ENCODE measurements at regions not wholly inside any gene's neighbourhood (a gene's known extent, or its start where the extent isn't known, plus 50 kb on each side); places are given as distances from the start of the nearest gene placed in this dataset.
A peak's percentile ranks its signal among the peaks of the same experiment; 100 is the strongest.

DNA sequence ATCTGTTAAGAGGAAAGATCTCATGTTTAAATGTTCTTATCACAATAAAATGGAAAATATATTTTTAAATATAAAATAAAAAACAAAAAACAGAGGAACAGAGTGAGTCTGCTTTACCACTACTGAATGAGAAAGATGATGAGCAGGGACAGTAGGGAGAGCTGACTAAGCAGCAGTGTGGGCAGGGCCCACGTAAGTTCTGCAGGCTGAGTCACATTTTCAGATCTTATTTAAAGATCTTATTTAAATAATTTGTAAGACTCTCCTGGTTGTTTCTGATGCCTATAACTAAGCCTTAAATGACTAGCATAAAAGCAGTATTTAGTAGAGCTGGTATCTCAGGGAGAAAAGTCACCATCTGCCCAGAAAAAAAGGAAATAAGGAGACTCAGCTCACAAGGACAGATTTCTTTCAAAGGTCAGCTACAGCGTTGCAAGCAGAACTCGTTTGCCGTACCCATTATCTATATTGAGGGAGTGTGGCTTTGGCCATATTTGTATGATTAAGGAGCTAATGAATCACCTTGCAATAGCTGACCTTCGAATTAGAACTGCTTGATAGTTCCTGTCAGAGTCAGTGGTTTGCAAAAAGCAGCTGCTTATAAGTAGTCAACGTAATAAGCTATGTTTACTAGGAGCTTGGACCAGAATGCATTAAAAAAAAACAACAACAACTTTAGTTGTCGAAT, 322.1 kb upstream of the CHAC2 start:
- DNase-seq = no peak

DNA sequence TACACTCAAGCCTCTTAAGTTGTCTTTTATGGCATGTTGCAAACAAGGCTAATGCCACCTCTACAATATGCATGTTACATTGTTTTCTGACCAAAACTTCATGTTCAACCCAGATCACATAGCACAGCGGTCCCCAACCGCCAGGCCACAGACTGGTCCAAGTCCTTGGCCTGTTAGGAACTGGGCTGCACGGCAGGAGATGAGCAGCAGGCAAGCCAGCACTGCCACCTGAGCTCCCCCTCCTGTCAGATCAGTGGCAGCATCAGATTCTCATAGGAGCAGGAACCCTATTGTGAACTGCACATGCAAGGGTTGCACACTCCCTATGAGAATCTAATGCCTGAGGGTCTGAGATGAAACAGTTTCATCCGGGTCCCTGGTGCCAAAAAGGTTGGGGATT, 324.8 kb upstream of the CHAC2 start:
- peak in 1 of 3 experiments; percentile 24 for DNase-seq

DNA sequence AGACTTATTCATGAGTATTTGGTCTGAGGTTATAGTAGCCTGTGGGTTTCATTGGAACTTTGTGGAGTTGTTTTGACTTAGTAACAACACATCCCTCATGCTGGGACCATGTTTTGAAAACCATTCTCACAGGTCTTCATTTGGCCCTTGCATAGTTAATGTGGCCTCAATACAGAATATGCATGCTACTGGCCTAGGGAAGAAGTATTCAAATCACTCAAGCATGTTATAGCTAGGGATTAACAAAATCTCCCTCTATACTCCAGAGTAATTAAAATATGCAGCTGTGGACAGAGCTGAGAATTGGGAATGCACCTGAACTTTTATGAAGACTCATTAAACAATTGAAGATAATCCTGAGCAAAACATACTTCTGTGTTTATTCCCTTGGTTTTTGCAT, 325.5 kb upstream of the CHAC2 start:
- DNase-seq = no peak

DNA sequence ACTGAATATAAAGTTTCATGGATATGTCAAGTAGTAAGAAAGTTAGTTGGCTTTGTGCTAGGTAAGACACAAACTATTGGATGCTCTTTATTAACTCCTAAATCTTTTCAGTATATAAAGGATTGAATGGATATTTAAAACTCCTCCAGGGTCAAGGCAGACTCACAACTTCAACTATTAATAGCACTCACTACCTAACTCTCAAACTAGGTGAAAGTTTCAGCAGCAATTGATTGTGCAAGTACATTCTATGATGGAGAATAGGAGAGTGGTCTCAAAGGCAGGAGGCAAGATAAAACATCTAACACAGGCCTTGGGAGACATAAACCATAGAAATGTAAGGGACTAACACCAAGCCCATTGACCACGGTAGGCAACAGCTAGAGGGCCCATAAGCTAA, 328.9 kb upstream of the CHAC2 start:
- no peak for DNase-seq

DNA sequence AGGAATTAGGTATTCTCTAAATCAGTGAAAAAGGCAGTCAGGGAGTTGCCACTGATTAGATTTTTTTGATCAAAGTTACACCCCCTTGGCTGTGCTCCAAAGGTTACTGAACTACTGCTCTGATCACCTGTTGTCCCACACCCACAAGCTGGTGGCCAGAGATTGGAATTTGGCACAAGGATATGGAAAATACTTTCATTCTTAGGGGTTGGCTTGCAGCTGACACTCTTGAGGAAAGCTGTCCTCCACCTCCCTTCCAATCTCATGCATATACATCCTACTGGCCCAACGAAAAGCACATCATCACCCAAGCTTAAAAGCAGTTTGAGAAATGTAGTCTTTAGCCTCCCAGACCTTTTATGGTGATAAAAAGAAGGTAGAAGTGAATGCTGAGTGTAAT, 329.5 kb upstream of the CHAC2 start:
- DNase-seq = no peak

DNA sequence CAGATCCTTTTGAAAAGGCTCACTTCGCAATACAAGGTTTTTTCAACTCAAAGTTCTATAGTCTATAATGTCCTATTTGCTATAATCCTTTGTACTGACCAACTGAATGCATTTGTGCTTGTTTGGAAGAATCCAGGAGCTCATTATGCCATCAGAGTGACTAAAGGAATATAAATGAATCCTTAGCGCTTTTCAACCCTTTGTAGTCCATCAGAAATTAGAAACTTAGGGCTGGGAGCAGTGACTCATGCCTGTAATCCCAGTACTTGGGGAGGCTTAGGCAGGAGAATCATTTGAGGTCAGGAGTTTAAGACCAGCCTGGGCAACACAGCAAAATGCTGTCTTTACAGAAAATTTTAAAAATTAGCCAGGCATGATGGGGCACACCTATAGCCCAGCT, 330.2 kb upstream of the CHAC2 start:
- DNase-seq = no peak

DNA sequence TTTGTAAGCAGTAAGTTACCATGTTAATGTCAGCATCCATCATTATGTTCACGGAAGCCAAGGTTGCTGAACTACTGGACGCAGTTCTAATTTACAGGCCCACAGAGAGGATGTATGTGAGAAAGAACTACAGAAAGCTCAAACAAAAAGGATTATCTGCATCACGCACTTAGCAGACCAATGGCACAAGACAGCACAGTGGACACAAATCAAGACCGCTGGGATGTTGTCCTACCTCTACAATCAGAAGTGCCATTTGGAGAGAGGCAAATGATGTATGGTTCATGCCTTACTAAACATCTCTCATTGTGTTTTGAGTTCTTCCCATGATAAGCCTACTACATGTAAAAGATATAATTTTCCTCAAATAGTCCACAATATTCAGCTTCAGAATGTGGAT, 330.7 kb upstream of the CHAC2 start:
- no peak for DNase-seq

DNA sequence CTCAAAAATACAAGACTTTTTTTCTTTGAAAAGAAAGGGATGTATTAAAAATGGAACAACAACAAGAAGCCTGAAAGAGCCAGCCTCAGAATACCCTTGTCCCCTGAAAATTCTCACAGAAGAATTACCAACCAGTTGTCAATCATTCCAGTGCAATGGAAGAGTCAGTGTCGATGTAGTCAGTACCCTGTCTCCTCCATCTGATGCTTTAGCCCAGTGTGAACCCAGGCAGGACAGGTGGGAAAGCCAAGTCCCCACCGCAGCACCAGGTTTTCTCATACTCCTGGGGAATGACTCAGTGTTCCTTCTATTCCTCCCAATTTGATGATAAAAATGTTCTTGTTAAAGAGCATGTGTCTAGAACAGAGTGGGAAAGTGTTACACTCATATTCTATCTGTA, 332.0 kb upstream of the CHAC2 start:
- no peak for DNase-seq

DNA sequence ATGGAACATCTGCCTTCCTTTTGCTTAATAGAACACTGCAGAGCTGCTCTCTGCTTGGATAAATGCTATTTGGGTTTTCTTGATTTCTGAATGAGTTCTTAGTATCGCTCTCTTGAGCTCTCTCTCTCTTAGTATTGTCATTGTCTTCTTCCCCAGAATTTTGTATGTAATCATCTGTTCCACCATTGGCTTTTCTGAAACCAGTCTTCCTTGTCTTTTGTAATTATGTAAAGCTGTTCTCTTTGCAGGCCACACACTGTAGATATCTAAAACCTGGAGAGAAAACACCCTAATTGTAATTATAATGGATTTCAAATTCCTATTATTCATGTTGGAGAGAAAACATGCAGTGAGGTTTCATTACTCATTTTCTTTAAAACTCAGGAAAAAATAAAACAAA, 333.1 kb upstream of the CHAC2 start:
- DNase-seq = no peak

DNA sequence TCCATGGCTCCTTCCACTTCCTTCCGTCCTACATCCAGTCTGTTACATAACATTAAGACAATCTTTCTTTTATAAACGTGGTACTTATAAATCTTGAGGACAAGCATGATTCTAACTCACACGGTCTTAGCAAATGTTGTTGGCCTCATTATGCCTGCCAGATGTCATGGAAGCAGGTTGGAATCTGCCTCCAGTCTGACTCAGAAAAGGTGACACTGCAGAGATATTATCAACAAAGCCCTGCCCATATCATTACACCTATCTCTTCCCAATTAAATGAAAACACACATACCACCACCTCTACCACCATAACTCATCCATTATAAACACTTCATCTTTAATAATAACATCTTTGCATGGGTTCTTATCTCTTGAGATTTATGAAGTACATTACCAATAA, 334.7 kb upstream of the CHAC2 start:
- DNase-seq = no peak

DNA sequence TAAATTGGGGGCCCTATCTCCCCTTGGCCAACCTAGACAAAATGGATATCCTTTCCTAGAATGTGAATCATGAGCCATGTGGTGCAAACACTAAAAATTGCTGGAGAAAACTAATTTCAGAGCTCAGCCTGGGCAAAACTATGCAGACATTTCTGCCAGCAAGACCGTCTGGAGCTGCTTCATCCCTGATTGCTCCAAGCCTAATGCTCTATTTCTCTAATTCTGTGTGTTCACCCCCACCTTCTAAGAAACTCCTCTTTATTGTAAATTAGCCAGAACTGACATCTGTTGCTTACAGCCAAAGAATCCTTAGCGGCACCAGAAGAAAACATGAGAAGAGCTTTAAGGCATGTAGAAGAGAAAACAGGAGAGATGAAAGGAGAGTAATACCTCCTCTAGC, 337.7 kb upstream of the CHAC2 start:
- DNase-seq = no peak

DNA sequence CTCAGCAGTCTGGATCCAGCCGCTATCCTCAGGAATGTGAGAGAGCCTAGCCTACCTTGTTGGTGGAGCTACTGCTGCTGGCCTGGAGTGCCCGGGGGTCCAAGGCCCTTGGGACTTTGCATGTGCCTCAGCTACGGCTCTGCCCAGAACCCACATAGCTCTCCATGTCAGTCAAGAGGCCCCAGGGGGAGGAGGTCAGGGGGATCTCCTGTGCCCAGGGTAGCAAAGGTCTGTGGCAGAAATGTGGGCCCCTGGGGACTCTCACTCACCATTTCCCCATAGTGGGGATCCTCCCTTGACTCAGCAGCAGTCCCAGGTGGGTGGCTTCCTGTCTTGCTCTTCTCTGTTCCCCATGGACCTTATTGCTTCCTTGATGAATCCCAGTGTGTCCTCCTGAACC, 342.7 kb upstream of the CHAC2 start:
- no peak for DNase-seq

DNA sequence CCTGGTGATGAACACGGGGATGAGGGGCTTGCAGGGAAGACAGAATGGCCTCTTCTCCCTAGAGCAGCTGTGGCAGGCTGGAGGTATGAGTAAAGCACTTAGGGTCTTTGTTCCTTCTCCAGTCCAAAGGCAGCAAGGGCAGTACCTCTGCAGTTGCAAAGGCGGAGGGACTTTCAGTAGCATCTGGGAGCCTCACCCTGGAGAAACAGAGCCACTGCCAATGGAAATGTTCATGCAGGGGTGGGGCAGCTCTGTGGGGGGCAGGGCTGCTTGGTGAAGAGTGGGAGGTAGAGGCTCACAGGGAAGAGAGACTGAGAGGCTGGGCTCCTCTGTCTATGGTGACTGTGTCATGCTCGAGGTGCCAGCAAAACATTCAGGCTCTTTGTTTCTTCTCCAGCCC, 344.1 kb upstream of the CHAC2 start:
- no peak for DNase-seq

DNA sequence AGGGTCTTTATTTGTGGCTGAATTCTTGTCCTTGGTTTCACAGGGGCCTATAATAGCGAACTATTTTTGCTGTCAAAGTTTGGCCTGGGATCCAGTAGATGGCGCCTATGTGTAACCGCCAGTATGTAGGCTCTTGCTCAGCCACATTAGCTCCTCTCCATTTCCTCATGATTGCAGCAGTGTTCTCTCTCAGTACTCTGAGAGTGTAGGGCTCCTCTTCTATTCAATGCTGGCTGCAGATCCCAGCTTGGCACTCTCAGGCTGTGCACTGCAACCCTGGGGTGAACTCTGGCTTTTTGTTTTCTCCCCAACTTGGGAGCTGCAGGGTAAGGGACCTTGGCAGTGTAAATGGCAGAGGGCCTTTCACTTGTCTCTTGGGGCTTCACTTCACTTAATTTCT, 344.6 kb upstream of the CHAC2 start:
- DNase-seq = peak; percentile 11 to 53 (median 34)

DNA sequence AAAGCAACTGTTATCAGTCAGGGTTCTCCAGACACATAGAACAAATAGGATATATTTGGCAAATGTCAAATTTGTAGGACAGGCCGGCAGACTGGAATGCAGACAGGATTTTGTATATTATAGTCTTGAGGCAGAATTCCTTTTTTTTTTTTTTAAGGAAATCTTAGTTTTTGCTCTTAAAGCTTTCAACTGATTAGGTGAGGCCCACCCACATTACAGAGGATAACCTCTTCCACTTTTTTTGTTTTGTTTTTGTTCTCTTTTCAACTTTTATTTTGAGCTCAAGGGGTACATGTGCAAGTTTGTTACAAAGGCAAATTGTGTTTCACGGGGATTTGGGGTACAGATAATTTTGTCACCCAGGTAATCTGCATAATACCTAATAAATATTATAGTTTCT, 350.2 kb upstream of the CHAC2 start:
- no peak for DNase-seq

DNA sequence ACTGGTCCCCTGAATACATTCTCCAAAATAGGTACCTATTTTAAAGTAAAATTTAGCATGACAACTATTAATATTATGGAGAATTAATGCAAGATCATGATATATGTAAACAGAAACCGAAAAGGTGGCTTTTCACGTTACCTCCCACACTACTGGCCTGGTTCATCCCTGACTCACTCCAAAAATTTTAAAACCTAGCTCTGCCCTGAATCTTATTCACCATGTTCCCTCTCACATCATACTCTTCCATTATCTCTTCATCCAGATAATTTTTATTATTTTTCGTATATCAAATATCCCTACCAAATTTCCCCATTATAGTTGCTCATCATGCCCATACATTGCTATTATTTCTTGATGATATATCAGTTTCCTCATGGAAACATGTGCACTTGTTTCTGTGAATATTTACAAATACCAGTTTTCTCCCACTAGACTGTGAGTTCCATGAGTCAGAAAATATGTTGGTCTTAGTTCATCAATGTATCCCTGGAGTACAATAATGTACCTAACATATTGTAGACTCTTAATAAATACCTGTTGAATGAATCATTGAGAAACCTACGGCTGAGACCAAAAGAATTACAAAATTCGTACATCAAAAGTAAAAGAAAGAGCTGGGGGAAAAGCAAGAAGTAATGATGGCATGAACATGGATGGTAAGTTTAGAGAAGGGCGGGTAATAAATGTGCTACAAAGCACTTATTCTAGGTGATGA, 360.1 kb upstream of the CHAC2 start:
- DNase-seq = no peak

DNA sequence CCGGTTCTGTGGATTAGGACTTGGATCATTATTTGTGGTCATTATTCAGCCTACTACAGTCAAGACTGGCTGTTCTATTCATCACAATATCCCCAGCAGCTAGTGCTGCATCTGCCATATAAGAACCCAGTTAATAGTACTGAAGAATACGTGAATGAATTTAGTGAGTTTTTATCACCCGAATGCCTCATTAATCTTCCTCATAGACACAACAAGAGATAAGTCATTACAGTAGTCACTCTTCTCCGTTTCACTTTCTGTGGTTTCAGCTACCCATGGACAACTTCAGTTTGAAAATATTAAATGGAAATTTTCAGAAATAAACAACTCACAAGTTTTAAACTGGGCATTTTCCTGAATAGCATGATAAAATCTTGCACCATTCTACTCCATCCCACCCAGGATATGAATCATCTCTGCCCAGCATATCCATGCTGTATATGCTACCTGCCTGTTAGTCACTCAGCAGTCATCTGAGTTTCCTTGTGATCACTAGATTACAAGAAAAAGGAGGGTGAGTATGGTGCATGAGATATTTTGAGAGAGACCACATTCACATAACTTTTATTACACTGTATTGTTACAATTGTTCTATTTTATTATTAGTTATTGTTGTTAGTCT, 363.7 kb upstream of the CHAC2 start:
- no peak for DNase-seq

DNA sequence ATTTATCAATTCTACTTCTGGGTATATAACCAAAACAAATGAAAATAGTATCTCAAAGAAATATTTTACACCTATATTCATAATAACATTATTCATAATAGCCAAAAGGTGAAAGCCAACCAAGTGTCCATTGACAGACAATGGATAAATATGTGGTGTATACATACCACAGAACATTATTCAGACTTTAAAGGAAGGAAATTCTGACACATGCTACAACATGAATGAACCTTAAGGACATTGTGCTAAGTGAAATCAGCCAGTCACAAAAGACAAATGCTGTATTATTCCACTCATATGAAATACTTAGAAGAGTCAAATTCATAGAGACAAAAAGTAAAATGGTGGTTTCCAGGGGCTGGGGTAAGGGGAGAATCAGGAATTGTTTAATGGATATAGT, 370.5 kb upstream of the CHAC2 start:
- DNase-seq = no peak

DNA sequence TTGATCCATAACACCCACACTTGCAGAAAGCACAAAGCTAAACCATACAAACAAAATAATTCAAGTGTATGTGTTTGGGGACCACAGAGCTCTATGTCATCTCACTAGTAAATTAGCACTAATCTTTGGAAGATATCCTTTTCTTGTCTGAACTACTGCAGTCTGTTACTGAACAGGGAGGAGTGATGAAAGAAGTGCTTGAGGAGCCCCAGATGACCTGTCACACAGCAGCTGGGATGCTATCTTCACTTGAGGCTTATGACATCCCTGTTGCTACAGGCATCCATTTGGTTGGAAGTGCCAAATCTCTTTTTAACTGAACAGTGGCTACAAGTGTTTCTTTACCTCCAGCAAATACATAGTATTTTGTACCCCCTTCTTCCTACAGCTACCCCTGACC, 386.3 kb upstream of the CHAC2 start:
- DNase-seq = no peak

DNA sequence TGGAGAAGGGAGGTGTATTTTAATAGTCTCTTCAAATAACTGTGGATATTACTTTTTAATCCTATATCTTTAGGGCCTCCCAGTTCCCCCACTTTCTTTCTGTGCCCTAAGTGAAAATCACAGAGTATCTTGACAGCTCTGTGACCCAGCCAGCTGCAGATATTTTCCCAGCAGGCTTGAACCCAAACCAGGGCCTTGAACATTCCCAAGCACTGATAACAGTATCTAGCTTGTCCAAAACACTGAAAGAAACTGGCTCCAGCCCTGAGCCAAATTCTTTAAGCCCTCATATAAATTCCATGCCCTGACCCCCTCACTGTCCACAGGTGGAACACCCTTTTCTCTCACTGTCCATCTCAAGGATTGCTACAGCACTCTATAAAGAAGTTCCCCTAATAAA, 388.1 kb upstream of the CHAC2 start:
- no peak for DNase-seq

DNA sequence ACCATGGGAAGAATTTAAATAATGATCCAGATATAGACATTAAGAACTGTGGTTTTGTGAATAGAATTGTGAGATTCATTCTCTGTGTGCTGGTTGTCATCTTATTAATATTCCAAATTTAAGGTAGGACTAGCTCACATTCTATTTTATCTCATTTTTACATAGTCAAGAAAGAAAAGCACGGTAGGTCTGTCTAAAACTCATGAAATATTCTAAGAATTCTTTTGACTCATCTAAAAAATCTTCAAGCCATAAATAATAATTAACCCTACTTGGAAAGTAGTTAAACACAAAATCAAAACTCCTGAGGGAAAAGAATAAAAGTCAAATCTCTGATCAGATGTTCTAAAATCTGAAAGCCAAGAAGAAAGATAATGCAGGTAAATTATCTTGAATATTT, 388.8 kb upstream of the CHAC2 start:
- DNase-seq = no peak

DNA sequence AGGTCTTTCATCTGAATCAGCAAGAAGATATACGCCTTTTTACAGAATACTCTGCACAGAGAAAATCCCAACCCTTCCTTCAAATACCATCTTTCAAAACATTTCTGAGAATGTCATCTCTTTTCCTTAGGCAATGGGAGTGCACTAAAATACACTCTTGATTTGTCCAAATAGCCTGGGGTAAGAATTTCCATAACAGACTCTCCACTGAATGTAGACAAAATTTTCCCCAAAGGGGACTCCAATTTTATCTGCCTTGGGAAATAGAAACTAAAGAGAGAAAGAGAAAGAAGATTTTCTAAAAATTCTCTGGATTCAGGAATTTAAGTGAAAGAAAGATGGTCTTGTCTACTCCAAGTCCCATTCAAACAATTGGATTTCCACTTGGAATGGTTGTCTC, 394.5 kb upstream of the CHAC2 start:
- no peak for DNase-seq

DNA sequence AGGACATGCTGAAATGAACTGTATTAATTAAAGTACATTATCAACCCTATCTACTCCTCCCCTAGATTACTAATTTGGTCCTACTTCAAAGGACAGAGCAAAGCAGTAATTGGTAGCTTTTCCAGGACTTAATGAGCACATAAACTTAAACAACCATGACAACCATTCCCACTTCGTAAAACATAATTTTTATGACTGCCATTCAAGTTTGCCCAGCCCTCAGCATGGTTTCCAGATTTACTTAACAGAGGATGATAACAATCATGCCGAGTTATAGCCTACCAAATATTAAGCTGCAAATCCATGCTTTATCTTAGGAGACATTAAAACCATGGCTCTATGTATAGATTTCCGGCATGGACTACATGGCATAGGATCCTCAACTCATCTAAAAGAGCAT, 401.1 kb upstream of the CHAC2 start:
- peak in 2 of 3 experiments; percentile 73 to 94 for DNase-seq

DNA sequence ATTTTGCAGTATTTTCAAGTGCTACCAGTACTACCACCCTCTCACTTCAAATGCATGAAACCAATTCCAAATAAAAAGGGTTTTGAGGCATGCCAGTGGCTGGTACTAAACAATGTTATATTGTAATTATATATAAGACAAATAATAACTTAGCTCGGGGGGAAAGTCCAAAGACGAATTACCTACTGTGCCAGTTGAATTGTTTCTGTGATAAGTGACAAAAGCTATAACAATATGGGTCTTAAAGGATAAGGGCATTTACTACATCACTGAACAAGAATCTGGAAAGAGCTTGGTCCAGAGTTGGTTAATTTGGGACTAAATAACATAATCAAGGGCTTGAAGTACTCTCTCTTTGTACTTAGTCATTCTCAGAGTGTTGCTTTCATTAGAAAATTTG, 404.7 kb upstream of the CHAC2 start:
- DNase-seq = no peak
